H1 (cell line): ENCODE measurements at regions not wholly inside any gene's neighbourhood (a gene's known extent, or its start where the extent isn't known, plus 50 kb on each side); places are given as distances from the start of the nearest gene placed in this dataset.

Source experiments
- CBX8 ChIP-seq: fragments of 300-800, 300-1000 bp; sonication (generic); IDR thresholded peaks from 2 replicates; pipeline ENCODE4 v1.7.1; 2016; ENCODE audit warnings: low read depth, low read length, borderline replicate concordance
- KDM4A ChIP-seq: IDR thresholded peaks from one replicate; pipeline ENCODE4 v1.7.1; 2012; ENCODE audit warnings: low read depth, mild to moderate bottlenecking, moderate library complexity, low read length, inconsistent platforms; ENCODE audit not compliant: severe bottlenecking
- TF ChIP-seq, protein P1 (sequence below): fragments of 300-600 bp; sonication (generic); IDR thresholded peaks from 2 replicates; pipeline ENCODE4 v1.7.1; 2012; ENCODE audit warnings: low read length, moderate library complexity, mild to moderate bottlenecking, inconsistent platforms; ENCODE audit not compliant: insufficient replicate concordance

DNA sequence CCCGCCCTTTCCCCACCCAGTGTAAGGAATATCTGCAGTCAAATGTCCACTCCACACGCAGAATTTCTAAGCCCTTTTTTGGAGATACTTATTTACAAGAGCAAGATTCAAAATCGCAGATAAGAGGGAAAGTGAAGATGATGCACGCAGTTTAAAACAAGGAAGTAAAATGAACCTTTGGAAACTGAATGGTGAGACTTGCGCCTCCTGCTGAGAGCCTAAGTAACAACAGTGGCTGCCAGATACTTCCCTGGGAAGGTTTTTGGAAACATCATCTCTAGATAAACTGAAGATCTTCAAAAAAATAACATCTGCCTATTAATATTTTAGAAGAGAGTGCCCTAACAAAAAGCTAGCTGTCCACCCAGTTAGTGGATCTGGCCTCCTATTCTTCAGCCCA is 963.1 kb upstream of the FAT3 start (continued):
- TF ChIP-seq, protein P1, sequence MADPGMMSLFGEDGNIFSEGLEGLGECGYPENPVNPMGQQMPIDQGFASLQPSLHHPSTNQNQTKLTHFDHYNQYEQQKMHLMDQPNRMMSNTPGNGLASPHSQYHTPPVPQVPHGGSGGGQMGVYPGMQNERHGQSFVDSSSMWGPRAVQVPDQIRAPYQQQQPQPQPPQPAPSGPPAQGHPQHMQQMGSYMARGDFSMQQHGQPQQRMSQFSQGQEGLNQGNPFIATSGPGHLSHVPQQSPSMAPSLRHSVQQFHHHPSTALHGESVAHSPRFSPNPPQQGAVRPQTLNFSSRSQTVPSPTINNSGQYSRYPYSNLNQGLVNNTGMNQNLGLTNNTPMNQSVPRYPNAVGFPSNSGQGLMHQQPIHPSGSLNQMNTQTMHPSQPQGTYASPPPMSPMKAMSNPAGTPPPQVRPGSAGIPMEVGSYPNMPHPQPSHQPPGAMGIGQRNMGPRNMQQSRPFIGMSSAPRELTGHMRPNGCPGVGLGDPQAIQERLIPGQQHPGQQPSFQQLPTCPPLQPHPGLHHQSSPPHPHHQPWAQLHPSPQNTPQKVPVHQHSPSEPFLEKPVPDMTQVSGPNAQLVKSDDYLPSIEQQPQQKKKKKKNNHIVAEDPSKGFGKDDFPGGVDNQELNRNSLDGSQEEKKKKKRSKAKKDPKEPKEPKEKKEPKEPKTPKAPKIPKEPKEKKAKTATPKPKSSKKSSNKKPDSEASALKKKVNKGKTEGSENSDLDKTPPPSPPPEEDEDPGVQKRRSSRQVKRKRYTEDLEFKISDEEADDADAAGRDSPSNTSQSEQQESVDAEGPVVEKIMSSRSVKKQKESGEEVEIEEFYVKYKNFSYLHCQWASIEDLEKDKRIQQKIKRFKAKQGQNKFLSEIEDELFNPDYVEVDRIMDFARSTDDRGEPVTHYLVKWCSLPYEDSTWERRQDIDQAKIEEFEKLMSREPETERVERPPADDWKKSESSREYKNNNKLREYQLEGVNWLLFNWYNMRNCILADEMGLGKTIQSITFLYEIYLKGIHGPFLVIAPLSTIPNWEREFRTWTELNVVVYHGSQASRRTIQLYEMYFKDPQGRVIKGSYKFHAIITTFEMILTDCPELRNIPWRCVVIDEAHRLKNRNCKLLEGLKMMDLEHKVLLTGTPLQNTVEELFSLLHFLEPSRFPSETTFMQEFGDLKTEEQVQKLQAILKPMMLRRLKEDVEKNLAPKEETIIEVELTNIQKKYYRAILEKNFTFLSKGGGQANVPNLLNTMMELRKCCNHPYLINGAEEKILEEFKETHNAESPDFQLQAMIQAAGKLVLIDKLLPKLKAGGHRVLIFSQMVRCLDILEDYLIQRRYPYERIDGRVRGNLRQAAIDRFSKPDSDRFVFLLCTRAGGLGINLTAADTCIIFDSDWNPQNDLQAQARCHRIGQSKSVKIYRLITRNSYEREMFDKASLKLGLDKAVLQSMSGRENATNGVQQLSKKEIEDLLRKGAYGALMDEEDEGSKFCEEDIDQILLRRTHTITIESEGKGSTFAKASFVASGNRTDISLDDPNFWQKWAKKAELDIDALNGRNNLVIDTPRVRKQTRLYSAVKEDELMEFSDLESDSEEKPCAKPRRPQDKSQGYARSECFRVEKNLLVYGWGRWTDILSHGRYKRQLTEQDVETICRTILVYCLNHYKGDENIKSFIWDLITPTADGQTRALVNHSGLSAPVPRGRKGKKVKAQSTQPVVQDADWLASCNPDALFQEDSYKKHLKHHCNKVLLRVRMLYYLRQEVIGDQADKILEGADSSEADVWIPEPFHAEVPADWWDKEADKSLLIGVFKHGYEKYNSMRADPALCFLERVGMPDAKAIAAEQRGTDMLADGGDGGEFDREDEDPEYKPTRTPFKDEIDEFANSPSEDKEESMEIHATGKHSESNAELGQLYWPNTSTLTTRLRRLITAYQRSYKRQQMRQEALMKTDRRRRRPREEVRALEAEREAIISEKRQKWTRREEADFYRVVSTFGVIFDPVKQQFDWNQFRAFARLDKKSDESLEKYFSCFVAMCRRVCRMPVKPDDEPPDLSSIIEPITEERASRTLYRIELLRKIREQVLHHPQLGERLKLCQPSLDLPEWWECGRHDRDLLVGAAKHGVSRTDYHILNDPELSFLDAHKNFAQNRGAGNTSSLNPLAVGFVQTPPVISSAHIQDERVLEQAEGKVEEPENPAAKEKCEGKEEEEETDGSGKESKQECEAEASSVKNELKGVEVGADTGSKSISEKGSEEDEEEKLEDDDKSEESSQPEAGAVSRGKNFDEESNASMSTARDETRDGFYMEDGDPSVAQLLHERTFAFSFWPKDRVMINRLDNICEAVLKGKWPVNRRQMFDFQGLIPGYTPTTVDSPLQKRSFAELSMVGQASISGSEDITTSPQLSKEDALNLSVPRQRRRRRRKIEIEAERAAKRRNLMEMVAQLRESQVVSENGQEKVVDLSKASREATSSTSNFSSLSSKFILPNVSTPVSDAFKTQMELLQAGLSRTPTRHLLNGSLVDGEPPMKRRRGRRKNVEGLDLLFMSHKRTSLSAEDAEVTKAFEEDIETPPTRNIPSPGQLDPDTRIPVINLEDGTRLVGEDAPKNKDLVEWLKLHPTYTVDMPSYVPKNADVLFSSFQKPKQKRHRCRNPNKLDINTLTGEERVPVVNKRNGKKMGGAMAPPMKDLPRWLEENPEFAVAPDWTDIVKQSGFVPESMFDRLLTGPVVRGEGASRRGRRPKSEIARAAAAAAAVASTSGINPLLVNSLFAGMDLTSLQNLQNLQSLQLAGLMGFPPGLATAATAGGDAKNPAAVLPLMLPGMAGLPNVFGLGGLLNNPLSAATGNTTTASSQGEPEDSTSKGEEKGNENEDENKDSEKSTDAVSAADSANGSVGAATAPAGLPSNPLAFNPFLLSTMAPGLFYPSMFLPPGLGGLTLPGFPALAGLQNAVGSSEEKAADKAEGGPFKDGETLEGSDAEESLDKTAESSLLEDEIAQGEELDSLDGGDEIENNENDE = no peak
- no peak for TF ChIP-seq KDM4A
- TF ChIP-seq CBX8 = no peak
